OCI-LY7 (cell line): ENCODE measurements at regions not wholly inside any gene's neighbourhood (a gene's known extent, or its start where the extent isn't known, plus 50 kb on each side); places are given as distances from the start of the nearest gene placed in this dataset.

Source experiments
- CTCF ChIP-seq: fragments of 200-600 bp; sonication (generic); conservative IDR thresholded peaks from 2 replicates; pipeline ENCODE4 v1.5.1; 2014; ENCODE audit warnings: mild to moderate bottlenecking, antibody characterized with exemption, low read length, moderate library complexity, mixed read lengths
- EZH2phosphoT487 ChIP-seq: fragments of 200-600 bp; sonication (generic); IDR thresholded peaks from 2 replicates; pipeline ENCODE4 v1.6.1; 2018; ENCODE audit warnings: low read depth, borderline replicate concordance, mild to moderate bottlenecking, mixed run types, antibody characterized with exemption, low read length, moderate library complexity, mixed read lengths

- TF ChIP-seq CTCF (no peak), EZH2phosphoT487 (no peak)
Observed at GRCh38 chr22:47591709-47592108, 829.3 kb downstream of the TBC1D22A start.
